MV-4-11 (cell line): ENCODE measurements at regions not wholly inside any gene's neighbourhood (a gene's known extent, or its start where the extent isn't known, plus 50 kb on each side); places are given as distances from the start of the nearest gene placed in this dataset.

Experiments
- DNase-seq: peaks from one replicate; lab custom pipeline; 2025; lab: John Stamatoyannopoulos, UW

GRCh38 chr3:193874997-193875593, 260.9 kb upstream of the HES1 start:
- no peak for DNase-seq

- DNase-seq, result no peak
These were observed 260.2 kb upstream of the HES1 start for GRCh38 chr3:193875601-193876321.

- DNase-seq, result no peak
These were observed 256.7 kb upstream of the HES1 start for GRCh38 chr3:193879099-193879863.

GRCh38 chr3:193879864-193880242, 256.1 kb upstream of the HES1 start:
- no peak for DNase-seq

GRCh38 chr3:193882091-193882490, 253.9 kb upstream of the HES1 start:
- DNase-seq, result no peak

- DNase-seq, result no peak
These were observed 252.4 kb upstream of the HES1 start for GRCh38 chr3:193883551-193883950.

- DNase-seq, result no peak
These were observed 251.9 kb upstream of the HES1 start for GRCh38 chr3:193884027-193884426.

GRCh38 chr3:193884652-193885051, 251.3 kb upstream of the HES1 start:
- DNase-seq, result no peak

- no peak for DNase-seq
These were observed 250.1 kb upstream of the HES1 start for GRCh38 chr3:193885832-193886231.

- DNase-seq, result no peak
These were observed 245.7 kb upstream of the HES1 start for GRCh38 chr3:193890016-193890897.

- DNase-seq, result peak; percentile 72
These were observed 241.7 kb upstream of the HES1 start for GRCh38 chr3:193894121-193894863.

GRCh38 chr3:193895409-193895808, 240.5 kb upstream of the HES1 start:
- no peak for DNase-seq

GRCh38 chr3:193896419-193896818, 239.5 kb upstream of the HES1 start:
- no peak for DNase-seq

- no peak for DNase-seq
These were observed 238.7 kb upstream of the HES1 start for GRCh38 chr3:193897288-193897687.

- no peak for DNase-seq
These were observed 238.2 kb upstream of the HES1 start for GRCh38 chr3:193897731-193898180.

- DNase-seq, result no peak
These were observed 236.9 kb upstream of the HES1 start for GRCh38 chr3:193899001-193899400.

- no peak for DNase-seq
These were observed 234.9 kb upstream of the HES1 start for GRCh38 chr3:193901007-193901406.

GRCh38 chr3:193902607-193903511, 233.1 kb upstream of the HES1 start:
- no peak for DNase-seq

- DNase-seq, result no peak
These were observed 232.5 kb upstream of the HES1 start for GRCh38 chr3:193903512-193903817.

- DNase-seq, result no peak
These were observed 232.0 kb upstream of the HES1 start for GRCh38 chr3:193903966-193904365.
